H1 (cell line): ENCODE measurements at regions not wholly inside any gene's neighbourhood (a gene's known extent, or its start where the extent isn't known, plus 50 kb on each side); places are given as distances from the start of the nearest gene placed in this dataset.

Experiments
- CTCF ChIA-PET: fragments of 300-600 bp; sonication (Branson Sonifier 250); formaldehyde crosslinking; loops from one replicate; lab custom pipeline; 2021; ENCODE audit not compliant: partially characterized antibody; lab: Charles Lee
- POLR2A ChIA-PET: fragments of 300-600 bp; sonication (Branson Sonifier 250); formaldehyde crosslinking; loops from one replicate; lab custom pipeline; 2021; ENCODE audit warnings: inconsistent platforms; ENCODE audit not compliant: partially characterized antibody; lab: Charles Lee
- DNase-seq, 2 experiments: peaks; one replicate each; pipeline versions ENCODE4 v3.0.0 to v3.0.0-alpha.2; 2010 to 2022; ENCODE audit warnings: low spot score in 2 of 2, low read depth in 1 of 2, mixed read lengths in 1 of 2
- FAIRE-seq: peaks from 2 replicates; lab custom pipeline; 2011; peaks lifted over from hg19 to GRCh38; lab: Jason Lieb, UNC
- H2AFZ ChIP-seq: 2 replicates; pipeline ENCODE4 v1.8.1; 2012; ENCODE audit warnings: low read length, inconsistent platforms
- H2AK5ac ChIP-seq: 2 replicates; pipeline ENCODE4 v1.6.1; 2013; ENCODE audit warnings: low read depth, low read length
- H2BK120ac ChIP-seq: replicated peaks from 2 replicates; pipeline ENCODE3; 2013; ENCODE audit warnings: low read depth, low read length, inconsistent platforms
- H2BK12ac ChIP-seq: 2 replicates; pipeline ENCODE4 v1.6.1; 2013; ENCODE audit warnings: low read depth, low read length
- H2BK15ac ChIP-seq: 2 replicates; pipeline ENCODE4 v1.6.1; 2013; ENCODE audit warnings: low read length
- H2BK20ac ChIP-seq: 2 replicates; pipeline ENCODE4 v1.6.1; 2013; ENCODE audit warnings: low read length
- H2BK5ac ChIP-seq: 2 replicates; pipeline ENCODE4 v1.6.1; 2013; ENCODE audit warnings: low read depth, low read length
- H3K14ac ChIP-seq: 2 replicates; pipeline ENCODE4 v1.6.1; 2013; ENCODE audit warnings: inconsistent platforms; ENCODE audit not compliant: insufficient read length
- H3K18ac ChIP-seq: 2 replicates; pipeline ENCODE4 v1.6.1; 2013; ENCODE audit warnings: low read length; ENCODE audit errors: extremely low read depth
- H3K23ac ChIP-seq: 2 replicates; pipeline ENCODE4 v1.6.1; 2013; ENCODE audit warnings: inconsistent platforms; ENCODE audit not compliant: insufficient read length
- H3K23me2 ChIP-seq: 2 replicates; pipeline ENCODE4 v1.6.1; 2013; ENCODE audit warnings: low read depth, low read length
- H3K27ac ChIP-seq: 2 replicates; pipeline ENCODE4 v1.6.1; 2011; ENCODE audit warnings: low read depth, low read length, inconsistent platforms
- H3K27me3 ChIP-seq, 4 experiments: replicated peaks in 1 of 4; 1 replicate in 1 of 4; 2 replicates in 3 of 4; pipeline versions ENCODE4 v1.6.1 to v1.8.1; 2011 to 2013; ENCODE audit warnings: low read length in 3 of 4, mild to moderate bottlenecking in 3 of 4, inconsistent platforms in 2 of 4, mixed read lengths in 2 of 4, moderate library complexity in 1 of 4; ENCODE audit not compliant: control insufficient read depth in 3 of 4, insufficient read depth in 3 of 4; ENCODE audit errors: extremely low read depth in 1 of 4
- H3K36me3 ChIP-seq, 4 experiments: 2 replicates each; pipeline versions ENCODE4 v1.6.1 to v1.8.1; 2011 to 2013; ENCODE audit warnings: mild to moderate bottlenecking in 4 of 4, low read length in 3 of 4, moderate library complexity in 2 of 4, control low read depth in 1 of 4, inconsistent platforms in 1 of 4; ENCODE audit not compliant: insufficient read depth in 4 of 4, control insufficient read depth in 2 of 4
- H3K4ac ChIP-seq: replicated peaks from 2 replicates; pipeline ENCODE3; 2013; ENCODE audit warnings: low read length, low read depth, mixed read lengths, inconsistent platforms; ENCODE audit not compliant: insufficient read length
- H3K4me1 ChIP-seq, 4 experiments: replicated peaks in 1 of 4; 1 replicate in 1 of 4; 2 replicates in 3 of 4; pipeline versions ENCODE4 v1.6.1 to v1.8.1; 2011 to 2013; ENCODE audit warnings: low read length in 3 of 4, inconsistent platforms in 2 of 4, mixed read lengths in 1 of 4; ENCODE audit not compliant: insufficient read depth in 4 of 4, control insufficient read depth in 3 of 4
- H3K4me2 ChIP-seq, 2 experiments: 2 replicates each; pipeline versions ENCODE4 v1.6.1 to v1.8.1; 2011 to 2013; ENCODE audit warnings: low read depth in 2 of 2, low read length in 2 of 2, control low read depth in 1 of 2, inconsistent platforms in 1 of 2, mild to moderate bottlenecking in 1 of 2; ENCODE audit not compliant: insufficient read depth in 1 of 2
- H3K4me3 ChIP-seq, 4 experiments: fragments of 200-600, 300-600 bp in 1 of 4; sonication (generic), shearing (Covaris generic), sonication (Bioruptor Twin) in 1 of 4; 2 replicates each; pipeline versions ENCODE4 v1.5.1 to v1.8.1; 2011 to 2016; ENCODE audit warnings: low read length in 4 of 4, low read depth in 3 of 4, control low read depth in 2 of 4, inconsistent platforms in 2 of 4, mild to moderate bottlenecking in 2 of 4, mixed read lengths in 1 of 4, moderate library complexity in 1 of 4; ENCODE audit not compliant: insufficient read depth in 2 of 4; ENCODE audit errors: extremely low read depth in 1 of 4
- H3K56ac ChIP-seq: replicated peaks from 2 replicates; pipeline ENCODE3; 2013; ENCODE audit warnings: low read depth, mild to moderate bottlenecking, mixed read lengths, low read length, inconsistent platforms; ENCODE audit not compliant: insufficient read length
- H3K79me1 ChIP-seq: 2 replicates; pipeline ENCODE4 v1.6.1; 2013; ENCODE audit warnings: low read depth, low read length, control low read depth
- H3K79me2 ChIP-seq, 2 experiments: 2 replicates each; pipeline versions ENCODE4 v1.6.1 to v1.8.1; 2012 to 2013; ENCODE audit warnings: low read length in 2 of 2, mild to moderate bottlenecking in 2 of 2, inconsistent platforms in 1 of 2; ENCODE audit not compliant: insufficient read depth in 2 of 2, control insufficient read depth in 1 of 2
- H3K9ac ChIP-seq, 4 experiments: replicated peaks in 1 of 4; 1 replicate in 1 of 4; 2 replicates in 3 of 4; pipeline versions ENCODE4 v1.6.1 to v1.8.1; 2011 to 2013; ENCODE audit warnings: low read depth in 3 of 4, low read length in 3 of 4, control low read depth in 2 of 4, mild to moderate bottlenecking in 2 of 4, moderate library complexity in 2 of 4, inconsistent platforms in 1 of 4; ENCODE audit errors: extremely low read depth in 1 of 4
- H3K9me3 ChIP-seq, 2 experiments: 2 replicates each; pipeline versions ENCODE4 v1.6.1 to v1.8.1; 2012 to 2013; ENCODE audit warnings: mild to moderate bottlenecking in 2 of 2, moderate library complexity in 2 of 2, control low read depth in 1 of 2, inconsistent platforms in 1 of 2, low read depth in 1 of 2, low read length in 1 of 2, mixed read lengths in 1 of 2; ENCODE audit not compliant: insufficient read depth in 2 of 2
- H4K20me1 ChIP-seq, 2 experiments: replicated peaks in 1 of 2; 2 replicates each; pipeline versions ENCODE3 to v1.8.1; 2011 to 2013; ENCODE audit warnings: inconsistent platforms in 2 of 2, low read length in 2 of 2, mild to moderate bottlenecking in 1 of 2; ENCODE audit not compliant: insufficient read depth in 2 of 2, control insufficient read depth in 1 of 2
- H4K5ac ChIP-seq: 2 replicates; pipeline ENCODE4 v1.6.1; 2013; ENCODE audit warnings: low read length, low read depth, mixed read lengths, inconsistent platforms; ENCODE audit not compliant: insufficient read length
- H4K8ac ChIP-seq: 2 replicates; pipeline ENCODE4 v1.8.0; 2013; ENCODE audit warnings: mild to moderate bottlenecking, moderate library complexity, low read length, inconsistent platforms; ENCODE audit not compliant: insufficient read depth; ENCODE audit errors: extremely low read depth
- H4K91ac ChIP-seq: replicated peaks from 2 replicates; pipeline ENCODE3; 2013; ENCODE audit warnings: low read length, mixed read lengths, inconsistent platforms; ENCODE audit not compliant: insufficient read length
- CHD1 ChIP-seq: IDR thresholded peaks from 2 replicates; pipeline ENCODE4 v1.6.1; 2012; ENCODE audit warnings: low read depth, low read length, improper control_type of control experiment
- CHD2 ChIP-seq: IDR thresholded peaks from 2 replicates; pipeline ENCODE4 v1.6.1; 2012; ENCODE audit warnings: low read length, improper control_type of control experiment
- CTBP2 ChIP-seq: IDR thresholded peaks from 2 replicates; pipeline ENCODE4 v1.7.0; 2011; ENCODE audit warnings: borderline replicate concordance, mild to moderate bottlenecking, moderate library complexity, mixed read lengths, low read length; ENCODE audit not compliant: insufficient read depth, insufficient read length
- CTCF ChIP-seq, 3 experiments: IDR thresholded peaks; 1 replicate in 2 of 3; 2 replicates in 1 of 3; pipeline versions ENCODE4 v1.5.1 to v1.6.1; 2011; ENCODE audit warnings: low read length in 3 of 3, mild to moderate bottlenecking in 3 of 3, inconsistent platforms in 2 of 3, low read depth in 1 of 3, moderate library complexity in 1 of 3; ENCODE audit not compliant: insufficient read depth in 1 of 3; ENCODE audit errors: control extremely low read depth in 1 of 3
- EP300 ChIP-seq, 2 experiments: IDR thresholded peaks; 1 replicate in 1 of 2; 2 replicates in 1 of 2; pipeline ENCODE4 v1.6.1; 2011 to 2012; ENCODE audit warnings: low read depth in 2 of 2, low read length in 2 of 2, mild to moderate bottlenecking in 2 of 2, borderline replicate concordance in 1 of 2, inconsistent platforms in 1 of 2, moderate library complexity in 1 of 2
- GTF2F1 ChIP-seq: IDR thresholded peaks from 2 replicates; pipeline ENCODE4 v1.6.1; 2012; ENCODE audit warnings: low read depth, low read length, improper control_type of control experiment, borderline replicate concordance
- JUN ChIP-seq: IDR thresholded peaks from 2 replicates; pipeline ENCODE4 v1.6.1; 2011; ENCODE audit warnings: low read depth, mild to moderate bottlenecking, improper control_type of control experiment, low read length
- JUND ChIP-seq: IDR thresholded peaks from 2 replicates; pipeline ENCODE4 v1.6.1; 2011; ENCODE audit warnings: mild to moderate bottlenecking, improper control_type of control experiment, low read length
- SRF ChIP-seq: IDR thresholded peaks from 2 replicates; pipeline ENCODE4 v1.6.1; 2011; ENCODE audit warnings: mild to moderate bottlenecking, low read depth, low read length, moderate library complexity
- TEAD4 ChIP-seq: IDR thresholded peaks from 2 replicates; pipeline ENCODE4 v1.6.1; 2012; ENCODE audit warnings: low read depth, low read length, inconsistent platforms, mixed read lengths
- WGBS, 2 experiments: shearing (Covaris generic) in 1 of 2; methylation state at CpG; one replicate each; pipeline versions ENCODE4 v1.1.6 to v1.1.7; 2013 to 2015; ENCODE audit warnings: low lambda C conversion rate in 2 of 2, mixed read lengths in 2 of 2, inconsistent platforms in 1 of 2, low coverage in 1 of 2, missing lambda C conversion rate in 1 of 2; ENCODE audit not compliant: insufficient replicate concordance in 2 of 2, insufficient coverage in 1 of 2, insufficient read length in 1 of 2; ENCODE audit errors: extremely low coverage in 1 of 2, missing lambda C conversion rate in 1 of 2; 5-methylcytosine and 5-hydroxymethylcytosine counted together
- TF ChIP-seq, protein P1 (sequence below): IDR thresholded peaks from 2 replicates; pipeline ENCODE4 v1.6.1; 2012; ENCODE audit warnings: inconsistent platforms

GRCh38 chr6:156449128-156449527, 328.1 kb upstream of the ARID1B start:
- Histone ChIP-seq H4K5ac (no peak overlapping the region), H3K36me3 (no peaks in the 10 kb centered on the region), H3K9me3 (no peaks in the 10 kb centered on the region), H3K79me2 (no peaks in the 10 kb centered on the region), H2BK5ac (no peak overlapping the region), H3K4me1 (no peaks in the 10 kb centered on the region), H4K91ac (no peak overlapping the region), H3K4me3 (no peak overlapping the region), H3K23ac (no peak overlapping the region), H3K9ac (no peak overlapping the region), H2BK20ac (no peak overlapping the region), H4K8ac (no peak overlapping the region), H3K18ac (no peak overlapping the region), H3K14ac (no peak overlapping the region), H2AK5ac (no peak overlapping the region), H3K23me2 (no peaks in the 10 kb centered on the region), H3K56ac (no peak overlapping the region), H4K20me1 (no peaks in the 10 kb centered on the region), H3K79me1 (no peaks in the 10 kb centered on the region), H3K27ac (no peak overlapping the region), H2AFZ (no peak overlapping the region), H2BK12ac (no peak overlapping the region), H3K4ac (no peak overlapping the region), H2BK15ac (no peak overlapping the region), H2BK120ac (no peak overlapping the region), H3K27me3 (no peaks in the 10 kb centered on the region), H3K4me2 (no peak overlapping the region)
- DNase-seq = no peak
- WGBS, 2 experiments = 82% methylated on average over 4 of the region's 4 CpGs; no CpG with 5 or more reads in 1 of the 2 experiments
- ChIA-PET POLR2A (no interaction called here), CTCF (interaction anchor here (0.7 to 1.6 kb wide), 3 partner anchors 15 to 25 kb away, joined by 3 to 4 read pairs (median 3); no protein-coding TSS in a partner anchor)
- FAIRE-seq = no peak
- TF ChIP-seq JUN = no peak
- TF ChIP-seq, protein P1, sequence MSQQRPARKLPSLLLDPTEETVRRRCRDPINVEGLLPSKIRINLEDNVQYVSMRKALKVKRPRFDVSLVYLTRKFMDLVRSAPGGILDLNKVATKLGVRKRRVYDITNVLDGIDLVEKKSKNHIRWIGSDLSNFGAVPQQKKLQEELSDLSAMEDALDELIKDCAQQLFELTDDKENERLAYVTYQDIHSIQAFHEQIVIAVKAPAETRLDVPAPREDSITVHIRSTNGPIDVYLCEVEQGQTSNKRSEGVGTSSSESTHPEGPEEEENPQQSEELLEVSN = no peak
- no peak for TF ChIP-seq CTBP2
- TF ChIP-seq TEAD4 = no peak
- TF ChIP-seq CHD2 = no peak
- no peak for TF ChIP-seq CHD1
- no peak for TF ChIP-seq JUND
- no peak for TF ChIP-seq CTCF (IDR thresholded peaks at IDR 0.05; ENCODE audit: control extremely low read depth in 1 of 3, insufficient read depth in 1 of 3, low read depth in 1 of 3, low read length in 3 of 3)
- no peak for TF ChIP-seq GTF2F1
- no peak for TF ChIP-seq SRF
- no peak for TF ChIP-seq EP300 (IDR thresholded peaks at IDR 0.05; ENCODE audit: borderline replicate concordance in 1 of 2, low read depth in 2 of 2, low read length in 2 of 2)
